HCT116 (cell line): ENCODE measurements at regions not wholly inside any gene's neighbourhood (a gene's known extent, or its start where the extent isn't known, plus 50 kb on each side); places are given as distances from the start of the nearest gene placed in this dataset.

Experiments used
- ATAC-seq: fragments of 200-7000 bp; cut with Tn5 transposase; 2 replicates; pipeline ENCODE4 v1.9.1; 2020; ENCODE audit warnings: mild to moderate bottlenecking, moderate library complexity
- BruUV-seq: library from RNA; stranded (reverse); fragments of 400-500 nt; replicated peaks from 2 replicates; lab custom pipeline; 2021; lab: Mats Ljungman, UMichigan
- CTCF ChIA-PET: fragments of 300-600 bp; sonication (Branson Sonifier 250); formaldehyde crosslinking; loops from one replicate; lab custom pipeline; 2021; ENCODE audit warnings: antibody characterized with exemption; lab: Charles Lee
- POLR2A ChIA-PET: fragments of 300-600, 350-600 bp; sonication (Branson Sonifier 250); formaldehyde crosslinking; loops from one replicate; lab custom pipeline; 2021; ENCODE audit warnings: antibody characterized with exemption; lab: Charles Lee
- RAD21 ChIA-PET, 2 experiments: fragments of 300-600 bp; sonication (Branson Sonifier 250); formaldehyde crosslinking; loops; one replicate each; lab custom pipeline; 2023; ENCODE audit warnings: low total read pairs in 2 of 2; ENCODE audit not compliant: uncharacterized antibody in 2 of 2, unreplicated experiment in 2 of 2, low non-redundant PET in 1 of 2; lab: Charles Lee
- DNase-seq: peaks from one replicate; pipeline ENCODE4 v3.0.0-alpha.2; 2010; ENCODE audit warnings: low read depth, low spot score
- H2AFZ ChIP-seq: fragments of 200-600 bp; shearing (Covaris generic), sonication (generic); 2 replicates; pipeline ENCODE4 v1.6.1; 2017; ENCODE audit warnings: low read depth, mixed run types, mixed read lengths, antibody characterized with exemption, low read length; ENCODE audit not compliant: poor library complexity, severe bottlenecking
- H3K27ac ChIP-seq: 2 replicates; pipeline ENCODE4 v1.5.1; 2012; ENCODE audit warnings: low read depth, low read length
- H3K27me3 ChIP-seq: fragments of 200-600 bp; sonication (generic); 2 replicates; pipeline ENCODE4 v1.6.1; 2016; ENCODE audit warnings: mixed run types, low read length, mixed read lengths; ENCODE audit not compliant: insufficient read depth
- H3K36me3 ChIP-seq, 2 experiments: fragments of 200-500 bp in 1 of 2; fragments of 200-600 bp in 1 of 2; sonication (Bioruptor generic) in 1 of 2; sonication (generic) in 1 of 2; 2 replicates each; pipeline versions ENCODE4 v1.5.1 to v1.6.1; 2014 to 2016; ENCODE audit warnings: low read length in 2 of 2, inconsistent platforms in 1 of 2, mixed read lengths in 1 of 2, mixed run types in 1 of 2; ENCODE audit not compliant: insufficient read depth in 2 of 2, control insufficient read depth in 1 of 2
- H3K4me1 ChIP-seq, 2 experiments: fragments of 200-600 bp in 1 of 2; sonication (generic) in 1 of 2; 2 replicates each; pipeline versions ENCODE4 v1.5.1 to v1.6.1; 2012 to 2017; ENCODE audit warnings: low read length in 2 of 2, inconsistent platforms in 1 of 2, mild to moderate bottlenecking in 1 of 2, mixed read lengths in 1 of 2, mixed run types in 1 of 2, moderate library complexity in 1 of 2; ENCODE audit not compliant: insufficient read depth in 2 of 2, control insufficient read depth in 1 of 2
- H3K4me2 ChIP-seq: fragments of 200-600 bp; sonication (generic); 2 replicates; pipeline ENCODE4 v1.6.1; 2017; ENCODE audit warnings: mixed run types, low read length, mixed read lengths
- H3K4me3 ChIP-seq, 2 experiments: fragments of 200-600 bp in 1 of 2; sonication (generic) in 1 of 2; replicated peaks in 1 of 2; 2 replicates each; pipeline ENCODE4 v1.5.1; 2011 to 2016; ENCODE audit warnings: low read length in 2 of 2, control low read depth in 1 of 2, low read depth in 1 of 2, mild to moderate bottlenecking in 1 of 2, mixed read lengths in 1 of 2, mixed run types in 1 of 2
- H3K79me2 ChIP-seq: fragments of 200-600 bp; sonication (generic); 2 replicates; pipeline ENCODE4 v1.6.1; 2017; ENCODE audit warnings: mild to moderate bottlenecking, mixed run types, low read length, moderate library complexity, mixed read lengths; ENCODE audit not compliant: insufficient read depth
- H3K9ac ChIP-seq: fragments of 200-600 bp; sonication (generic); 2 replicates; pipeline ENCODE4 v1.6.1; 2016; ENCODE audit warnings: low read length, mixed read lengths
- H3K9me2 ChIP-seq: fragments of 200-600 bp; sonication (generic), shearing (Covaris generic); 2 replicates; pipeline ENCODE4 v1.6.1; 2017; ENCODE audit warnings: mixed run types, mild to moderate bottlenecking, moderate library complexity; ENCODE audit not compliant: insufficient read depth
- H3K9me3 ChIP-seq, 2 experiments: fragments of 200-500 bp in 1 of 2; fragments of 200-600 bp in 1 of 2; sonication (Bioruptor generic) in 1 of 2; sonication (generic) in 1 of 2; 2 replicates each; pipeline ENCODE4 v1.6.1; 2014 to 2017; ENCODE audit warnings: low read length in 2 of 2, mixed read lengths in 2 of 2, inconsistent platforms in 1 of 2, low read depth in 1 of 2, mild to moderate bottlenecking in 1 of 2, mixed run types in 1 of 2, moderate library complexity in 1 of 2; ENCODE audit not compliant: control insufficient read depth in 1 of 2, insufficient read depth in 1 of 2
- H4K20me1 ChIP-seq: fragments of 200-600 bp; sonication (generic), shearing (Covaris generic); 2 replicates; pipeline ENCODE4 v1.6.1; 2017; ENCODE audit warnings: mixed run types, mild to moderate bottlenecking, moderate library complexity; ENCODE audit not compliant: insufficient read depth
- JUND ChIP-seq: IDR thresholded peaks from 2 replicates; pipeline ENCODE4 v1.6.1; 2012
- POLR2AphosphoS5 ChIP-seq: IDR thresholded peaks from 2 replicates; pipeline ENCODE4 v1.6.1; 2011; ENCODE audit warnings: mild to moderate bottlenecking, low read depth, low read length, moderate library complexity
- SP1 ChIP-seq: IDR thresholded peaks from 2 replicates; pipeline ENCODE4 v1.6.1; 2012; ENCODE audit warnings: low read depth
- TCF7L2 ChIP-seq: IDR thresholded peaks from 2 replicates; pipeline ENCODE4 v1.7.0; 2011; ENCODE audit warnings: borderline replicate concordance, inconsistent platforms; ENCODE audit not compliant: insufficient read depth, insufficient read length; ENCODE audit errors: extremely low read depth
- intact Hi-C: fragments of 100-400 bp; cut with micrococcal nuclease; formaldehyde crosslinking; loops from 2 replicates; pipeline ENCODE4 v1.10.0; 2022
- TF ChIP-seq, protein P1 (sequence below), 3 experiments: fragments of 200-600 bp in 1 of 3; sonication (generic) in 1 of 3; IDR thresholded peaks in 2 of 3; conservative IDR thresholded peaks in 1 of 3; 2 replicates each; pipeline ENCODE4 v1.5.1; 2012 to 2017; ENCODE audit warnings: low read depth in 2 of 3, low read length in 2 of 3, antibody characterized with exemption in 1 of 3, borderline replicate concordance in 1 of 3, control low read depth in 1 of 3, mild to moderate bottlenecking in 1 of 3, mixed read lengths in 1 of 3, mixed run types in 1 of 3, moderate library complexity in 1 of 3; ENCODE audit not compliant: insufficient read depth in 1 of 3

- no peaks in the 10 kb centered on the region for H3K4me1 ChIP-seq
- TF ChIP-seq, protein P1, sequence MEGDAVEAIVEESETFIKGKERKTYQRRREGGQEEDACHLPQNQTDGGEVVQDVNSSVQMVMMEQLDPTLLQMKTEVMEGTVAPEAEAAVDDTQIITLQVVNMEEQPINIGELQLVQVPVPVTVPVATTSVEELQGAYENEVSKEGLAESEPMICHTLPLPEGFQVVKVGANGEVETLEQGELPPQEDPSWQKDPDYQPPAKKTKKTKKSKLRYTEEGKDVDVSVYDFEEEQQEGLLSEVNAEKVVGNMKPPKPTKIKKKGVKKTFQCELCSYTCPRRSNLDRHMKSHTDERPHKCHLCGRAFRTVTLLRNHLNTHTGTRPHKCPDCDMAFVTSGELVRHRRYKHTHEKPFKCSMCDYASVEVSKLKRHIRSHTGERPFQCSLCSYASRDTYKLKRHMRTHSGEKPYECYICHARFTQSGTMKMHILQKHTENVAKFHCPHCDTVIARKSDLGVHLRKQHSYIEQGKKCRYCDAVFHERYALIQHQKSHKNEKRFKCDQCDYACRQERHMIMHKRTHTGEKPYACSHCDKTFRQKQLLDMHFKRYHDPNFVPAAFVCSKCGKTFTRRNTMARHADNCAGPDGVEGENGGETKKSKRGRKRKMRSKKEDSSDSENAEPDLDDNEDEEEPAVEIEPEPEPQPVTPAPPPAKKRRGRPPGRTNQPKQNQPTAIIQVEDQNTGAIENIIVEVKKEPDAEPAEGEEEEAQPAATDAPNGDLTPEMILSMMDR (IDR thresholded peaks at IDR 0.05 in 2 of 3, conservative IDR thresholded peaks at IDR 0.05 in 1 of 3; ENCODE audit: borderline replicate concordance in 1 of 3, insufficient read depth in 1 of 3, low read depth in 2 of 3, low read length in 2 of 3) = no peak
- TF ChIP-seq SP1 (no peak), TCF7L2 (no peak), JUND (no peak), POLR2AphosphoS5 (no peak)
- TF ChIP-seq, all 23 proteins: peak for 0
- Histone ChIP-seq H3K9me3 (no peaks in the 10 kb centered on the region), H4K20me1 (no peaks in the 10 kb centered on the region), H3K9ac (no peak overlapping the region), H3K4me3 (no peak overlapping the region), H3K9me2 (no peaks in the 10 kb centered on the region), H3K4me2 (no peak overlapping the region), H2AFZ (no peak overlapping the region), H3K27ac (no peak overlapping the region), H3K27me3 (no peaks in the 10 kb centered on the region), H3K36me3 (no peaks in the 10 kb centered on the region), H3K79me2 (no peaks in the 10 kb centered on the region)
- no peak for ATAC-seq
- POLR2A ChIA-PET = no interaction called here
- RAD21 ChIA-PET = no interaction called here
- DNase-seq = no peak
- CTCF ChIA-PET = no interaction called here
- intact Hi-C loops = no loop called here
- BruUV-seq = no TSS peak
These were observed 221.0 kb downstream of the MTX2 start for GRCh38 chr2:176490061-176490861.
